ENCODE measurements at regions not wholly inside any gene's neighbourhood (a gene's known extent, or its start where the extent isn't known, plus 50 kb on each side); places are given as distances from the start of the nearest gene placed in this dataset.

DNA sequence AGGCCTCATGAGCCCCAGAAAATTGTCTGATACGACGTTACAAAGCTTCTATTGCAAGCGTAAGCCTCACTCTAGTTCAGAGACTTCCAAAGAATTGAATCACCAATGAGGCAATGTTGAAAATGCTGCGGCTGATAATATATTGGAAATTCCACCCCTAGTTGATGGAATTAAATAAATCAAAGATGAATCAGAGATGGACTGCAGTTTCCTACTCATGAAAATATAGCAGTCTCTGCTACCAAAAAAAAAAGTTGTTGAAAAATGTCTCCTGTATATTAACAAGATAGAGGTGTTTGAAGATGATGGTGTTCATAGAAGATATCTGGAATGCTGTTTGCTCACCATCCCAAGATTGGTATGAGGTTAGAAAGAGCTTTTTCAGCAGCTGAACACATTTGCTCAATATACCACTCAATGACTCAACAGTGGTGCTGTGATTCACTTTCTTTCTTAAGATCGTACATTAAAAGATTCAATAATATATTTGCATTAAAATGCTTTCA, 99.8 kb upstream of the ARHGAP28 start:
- no peak overlapping the region for H3K4me3 ChIP-seq (ENCODE audit: low read length)
- no peak for DNase-seq (ENCODE audit: low read depth, low spot score)

DNA sequence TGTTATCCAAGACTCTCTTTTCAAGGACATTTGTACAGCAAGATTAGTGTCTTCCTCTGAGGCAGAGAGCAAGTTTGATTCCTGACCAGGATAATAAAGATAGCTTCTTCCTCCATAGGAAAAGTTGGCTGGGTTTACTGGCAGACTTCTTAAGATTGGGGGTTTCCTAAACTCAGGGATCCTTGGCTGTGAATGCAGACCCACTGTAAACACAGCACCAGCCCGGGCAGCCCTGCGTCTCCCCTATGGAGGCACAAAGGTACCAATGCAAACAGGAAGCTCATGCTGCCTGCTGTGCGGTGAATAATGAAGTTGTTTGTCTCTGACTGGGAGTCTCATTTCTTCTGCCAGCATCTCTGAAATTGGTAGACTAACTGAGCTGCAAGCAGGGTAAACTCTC, 96.2 kb upstream of the ARHGAP28 start:
- H3K4me3 ChIP-seq (ENCODE audit: low read length), result no peak overlapping the region
- DNase-seq (ENCODE audit: low read depth, low spot score), result no peak

DNA sequence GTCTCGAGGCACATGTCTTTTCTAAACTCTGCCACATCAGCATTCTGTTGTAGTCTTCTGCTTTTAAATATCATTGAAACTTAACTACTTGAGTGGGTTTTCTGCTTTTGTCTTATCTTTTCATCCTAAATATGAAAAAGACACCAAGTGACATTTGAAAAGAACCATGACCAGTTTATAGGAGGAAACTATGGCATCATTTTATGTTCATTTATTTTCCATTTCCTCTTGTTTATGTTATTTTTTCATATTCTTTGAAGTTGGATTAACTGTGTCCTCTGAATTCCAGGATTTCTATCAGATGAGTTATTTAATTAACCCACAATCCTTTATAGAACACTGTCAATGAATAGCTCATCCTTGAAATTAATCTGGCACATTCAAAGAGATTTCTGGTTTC, 93.4 kb upstream of the ARHGAP28 start:
- no peak overlapping the region for H3K4me3 ChIP-seq (ENCODE audit: low read length)
- no peak for DNase-seq (ENCODE audit: low read depth, low spot score)

DNA sequence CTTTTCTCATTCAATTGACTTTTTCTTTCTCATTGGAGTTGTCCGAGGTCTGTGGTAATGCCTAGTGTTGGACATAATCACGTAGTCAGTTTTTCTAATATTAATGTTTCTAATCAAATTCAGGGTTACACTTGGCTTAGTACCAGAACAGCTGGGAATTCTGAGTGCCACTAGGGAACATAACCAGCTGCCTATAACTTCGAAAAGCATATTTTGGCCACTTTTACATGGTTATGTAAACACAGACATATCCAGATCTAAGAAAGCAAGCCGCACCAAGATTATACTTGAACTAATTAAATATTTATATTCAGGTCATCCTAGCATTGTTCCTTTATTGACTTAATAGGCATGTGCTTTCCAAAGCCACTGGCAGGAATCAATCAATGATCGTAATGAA, 91.1 kb upstream of the ARHGAP28 start:
- DNase-seq (ENCODE audit: low read depth, low spot score), result no peak
- H3K4me3 ChIP-seq (ENCODE audit: low read length), result no peak overlapping the region

DNA sequence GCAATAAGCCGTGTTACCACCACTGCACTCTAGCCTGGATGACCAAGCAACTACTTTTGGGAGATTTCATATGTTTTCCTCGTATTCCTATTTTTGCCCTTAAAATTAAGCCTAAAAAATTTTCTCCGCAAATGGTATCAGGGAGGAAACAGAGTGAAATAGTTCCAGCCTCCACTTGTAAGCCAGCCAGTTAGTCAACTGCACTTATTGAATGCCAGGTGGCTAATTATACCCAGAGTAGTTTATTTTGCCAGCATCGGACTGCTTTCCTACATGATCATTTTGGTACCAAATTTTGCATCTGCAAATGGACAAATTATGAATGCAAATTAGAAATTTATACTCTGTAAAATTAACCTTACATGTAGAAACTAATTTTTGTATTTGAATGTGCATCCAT, 90.2 kb upstream of the ARHGAP28 start:
- DNase-seq (ENCODE audit: low read depth, low spot score), result no peak
- no peak overlapping the region for H3K4me3 ChIP-seq (ENCODE audit: low read length)

DNA sequence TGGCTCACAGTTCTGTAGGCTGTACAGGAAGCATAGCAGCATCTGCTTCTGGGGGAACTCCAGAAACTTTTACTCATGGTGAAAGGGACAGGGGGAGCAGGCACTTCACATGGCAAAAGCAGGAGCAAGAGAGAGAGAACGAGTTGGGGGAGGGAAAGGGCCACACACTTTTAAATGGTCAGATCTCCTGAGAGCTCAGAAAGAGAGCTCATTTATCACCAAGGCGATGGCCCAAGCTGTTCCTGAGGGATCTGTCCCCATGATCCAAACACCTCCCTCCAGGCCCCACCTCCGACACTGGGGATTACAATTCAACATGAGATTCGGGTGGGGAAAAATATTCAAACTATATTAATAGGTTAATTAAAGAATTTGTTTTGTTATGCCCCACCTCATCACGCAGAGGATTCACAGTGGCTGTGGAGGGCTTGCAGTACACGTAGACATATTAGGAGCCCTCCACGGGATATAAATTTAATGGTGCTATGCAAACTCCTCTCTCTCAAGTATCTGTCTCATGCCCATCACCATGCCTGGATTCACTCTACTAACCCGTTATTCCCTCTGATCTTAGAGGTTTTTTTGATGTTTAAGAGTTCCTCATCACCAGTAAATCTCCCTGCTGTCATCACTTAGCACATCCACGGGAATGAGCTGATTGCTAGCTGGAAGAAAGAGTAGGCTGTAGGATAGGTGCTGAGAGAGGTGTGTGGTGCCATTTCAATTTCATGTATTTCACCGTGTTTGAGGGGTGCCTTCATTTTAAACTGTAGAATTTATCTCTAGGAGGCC, 84.5 kb upstream of the ARHGAP28 start:
- H3K4me3 ChIP-seq (ENCODE audit: low read length), result no peak overlapping the region
- no peak for DNase-seq (ENCODE audit: low read depth, low spot score)

DNA sequence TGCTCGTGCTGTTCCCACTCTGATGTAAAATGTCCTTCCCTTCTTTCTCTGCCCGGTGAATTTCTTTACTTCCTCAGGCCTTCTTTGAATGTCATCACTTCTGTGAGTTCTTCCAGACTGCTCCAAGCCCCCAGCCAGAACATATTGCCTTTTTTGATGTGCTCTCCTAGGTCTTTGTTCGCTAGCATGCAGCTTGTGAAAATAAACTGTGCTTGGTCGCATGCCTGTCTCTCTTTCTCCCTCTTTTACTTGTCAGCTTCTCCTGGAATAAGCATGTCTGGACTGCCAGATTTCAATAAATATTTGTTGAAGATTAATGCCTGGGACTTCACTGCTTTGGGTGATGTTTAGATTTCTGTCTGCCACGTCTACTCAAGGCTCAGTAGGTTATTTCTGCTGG, 82.7 kb upstream of the ARHGAP28 start:
- H3K4me3 ChIP-seq (ENCODE audit: low read length), result no peak overlapping the region
- no peak for DNase-seq (ENCODE audit: low read depth, low spot score)

DNA sequence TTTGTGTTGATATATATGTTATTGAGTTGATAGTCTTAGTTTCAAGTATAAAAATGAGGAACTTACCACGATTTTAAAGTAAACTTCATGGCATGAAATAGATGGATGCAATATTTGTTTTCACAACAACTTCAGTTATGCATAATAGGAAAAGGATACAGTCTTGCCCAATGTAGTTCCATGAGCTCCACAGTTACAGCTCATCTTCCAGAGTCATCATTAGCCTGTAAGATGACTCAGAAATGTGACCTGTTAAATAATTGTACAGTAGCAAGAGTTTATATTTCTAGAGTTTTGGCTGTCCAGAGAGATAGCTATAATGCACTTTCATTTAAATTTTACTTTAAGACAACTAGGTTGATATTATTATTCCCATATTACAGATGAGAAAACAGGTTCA, 80.9 kb upstream of the ARHGAP28 start:
- no peak overlapping the region for H3K4me3 ChIP-seq (ENCODE audit: low read length)
- no peak for DNase-seq (ENCODE audit: low read depth, low spot score)

DNA sequence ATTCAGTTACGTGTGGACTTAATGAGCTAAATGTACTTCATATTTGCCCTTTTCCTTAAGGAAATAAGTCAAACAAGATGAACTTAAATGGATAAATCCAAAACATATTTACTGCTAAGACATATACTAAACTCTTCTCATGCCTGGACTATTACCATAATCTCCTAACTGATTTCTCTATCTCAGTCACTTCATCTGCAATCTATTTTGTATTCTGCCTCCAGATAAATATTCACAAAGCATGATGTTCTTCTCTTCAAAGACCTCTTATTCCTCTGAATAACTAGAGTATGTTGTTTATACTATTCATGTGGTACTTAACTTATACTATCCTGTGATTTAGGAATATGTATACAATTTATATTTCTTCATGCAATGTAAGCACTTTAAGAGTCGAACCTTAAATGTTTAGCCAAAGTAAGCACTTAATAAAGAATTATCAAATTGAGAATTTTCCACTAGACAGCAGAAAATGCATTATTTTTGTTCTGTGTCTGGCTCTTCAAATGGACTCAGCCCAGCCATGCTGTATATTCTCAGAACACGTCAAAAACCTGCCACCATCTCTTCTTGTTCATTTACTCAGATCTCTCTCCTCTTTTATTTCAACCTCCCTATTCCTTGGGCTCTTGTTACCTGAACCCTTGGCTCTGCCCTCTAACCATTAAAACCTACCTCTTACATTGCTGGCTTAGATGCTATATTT, 79.9 kb upstream of the ARHGAP28 start:
- H3K4me3 ChIP-seq (ENCODE audit: low read length), result no peak overlapping the region
- no peak for DNase-seq (ENCODE audit: low read depth, low spot score)

DNA sequence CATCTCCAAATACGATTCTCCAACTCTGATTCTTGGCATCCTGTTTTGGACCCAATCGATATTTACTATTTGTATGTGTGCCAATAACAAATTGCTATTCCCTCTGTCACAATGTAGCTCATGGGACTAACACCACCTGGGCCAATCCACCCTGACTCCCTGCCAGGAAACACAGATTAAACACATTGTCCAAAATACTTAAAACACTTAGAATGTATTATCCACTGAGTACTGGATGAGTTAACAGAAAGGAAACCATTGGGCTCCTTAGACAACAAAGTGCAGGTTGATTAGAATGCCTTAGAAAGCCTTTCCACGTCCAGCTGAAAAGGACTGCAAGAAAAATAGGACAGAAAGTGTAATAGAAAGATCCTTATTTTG, 79.4 kb upstream of the ARHGAP28 start:
- DNase-seq (ENCODE audit: low read depth, low spot score), result no peak
- H3K4me3 ChIP-seq (ENCODE audit: low read length), result no peak overlapping the region

DNA sequence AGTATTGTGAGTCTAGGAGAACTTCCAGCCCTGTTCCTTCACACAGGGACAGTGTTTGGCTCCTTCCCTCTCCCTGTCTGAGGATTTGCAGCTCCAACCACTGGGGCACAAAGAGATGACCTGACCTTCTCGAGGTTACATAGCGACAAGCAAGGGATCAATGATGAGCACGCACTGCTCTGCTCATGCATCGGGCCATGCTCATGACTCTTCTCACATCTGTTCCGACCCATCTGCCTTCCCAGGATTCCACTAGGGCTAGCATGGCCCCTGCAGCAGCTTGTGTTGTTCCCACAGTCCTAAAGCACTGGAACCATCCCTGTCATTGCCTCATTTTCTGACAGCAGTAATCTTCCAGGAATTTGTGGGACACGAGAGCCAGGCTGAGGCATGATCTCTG, 78.8 kb upstream of the ARHGAP28 start:
- no peak for DNase-seq (ENCODE audit: low read depth, low spot score)
- H3K4me3 ChIP-seq (ENCODE audit: low read length), result no peak overlapping the region

DNA sequence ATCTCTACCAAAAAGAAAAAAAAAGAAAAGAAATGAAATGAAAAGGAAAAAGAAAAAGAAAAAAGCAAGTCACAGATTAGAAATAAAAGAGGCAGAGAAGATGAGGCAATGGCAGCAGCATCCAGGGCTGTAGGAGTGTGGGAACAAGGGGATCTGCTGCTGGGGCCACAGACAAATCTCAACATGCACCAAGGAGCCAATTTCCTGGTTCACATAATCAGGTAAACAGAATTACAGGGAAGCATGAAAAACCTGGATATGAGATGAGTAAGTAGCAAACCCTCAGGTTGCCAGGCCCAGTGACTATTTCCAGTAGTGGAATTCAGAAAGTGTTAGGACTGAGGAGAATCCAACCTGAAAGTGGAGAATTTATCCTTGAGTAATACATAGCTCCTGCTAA, 77.4 kb upstream of the ARHGAP28 start:
- no peak overlapping the region for H3K4me3 ChIP-seq (ENCODE audit: low read length)

DNA sequence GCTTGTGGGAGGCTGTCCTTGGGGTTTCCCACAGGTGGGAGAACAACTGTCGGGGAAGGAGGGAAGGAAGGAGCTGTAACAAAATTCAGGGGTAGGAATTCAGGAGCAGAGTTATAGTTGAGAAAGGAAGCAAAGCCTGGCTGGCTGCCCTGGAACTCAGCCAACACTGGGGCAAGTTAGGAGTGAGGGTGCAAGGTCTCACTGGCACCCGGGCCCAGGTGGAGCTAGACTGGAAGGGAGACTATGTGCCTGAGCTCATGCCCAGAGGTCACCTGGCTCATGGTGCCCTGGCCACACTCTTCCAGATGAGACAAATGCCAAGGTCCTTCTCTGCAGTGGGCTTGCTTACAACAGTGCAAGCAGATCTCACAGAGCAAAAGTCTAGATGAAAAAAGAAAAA, 75.6 kb upstream of the ARHGAP28 start:
- H3K4me3 ChIP-seq (ENCODE audit: low read length), result no peak overlapping the region
- no peak for DNase-seq (ENCODE audit: low read depth, low spot score)

More for the DNA sequence above, 77.4 kb upstream of the ARHGAP28 start:
- no peak for DNase-seq (ENCODE audit: low read depth, low spot score)

DNA sequence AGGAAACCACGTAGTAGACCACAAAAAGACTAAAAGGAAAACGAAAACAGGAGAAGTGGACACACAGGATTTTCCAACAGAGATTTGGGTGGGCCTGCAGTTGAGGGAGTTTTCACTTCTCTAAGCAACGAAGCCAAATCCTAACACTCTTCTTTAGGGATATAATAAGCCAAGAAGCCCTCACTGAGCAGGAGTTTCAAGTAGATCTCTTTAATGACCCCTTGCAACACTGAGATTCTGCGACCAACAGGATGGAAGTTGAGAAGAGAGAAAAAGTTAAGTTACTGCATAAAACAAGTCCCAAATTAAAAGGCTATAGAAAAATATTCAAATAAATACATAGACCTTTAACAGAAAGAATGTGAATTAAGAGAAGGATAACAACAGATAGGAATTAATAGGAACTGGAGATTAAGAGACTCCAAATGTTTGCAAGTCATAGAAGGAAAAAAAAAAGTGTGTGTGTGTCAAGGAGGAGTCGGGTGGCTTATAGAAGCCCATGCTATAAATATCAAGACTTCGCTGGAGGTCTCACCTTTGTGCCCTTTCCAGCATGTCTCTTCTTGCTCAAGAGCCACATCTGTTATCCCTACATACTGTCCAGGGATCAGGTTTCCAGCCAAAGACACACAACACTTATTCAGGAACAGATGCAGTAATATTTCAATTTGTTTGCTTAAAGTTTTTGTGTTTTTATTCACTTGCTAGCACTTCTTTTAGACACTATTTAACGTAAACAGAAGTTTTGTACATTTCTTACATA, 69.4 kb upstream of the ARHGAP28 start:
- no peak for DNase-seq (ENCODE audit: low read depth, low spot score)
- H3K4me3 ChIP-seq (ENCODE audit: low read length), result no peak overlapping the region

DNA sequence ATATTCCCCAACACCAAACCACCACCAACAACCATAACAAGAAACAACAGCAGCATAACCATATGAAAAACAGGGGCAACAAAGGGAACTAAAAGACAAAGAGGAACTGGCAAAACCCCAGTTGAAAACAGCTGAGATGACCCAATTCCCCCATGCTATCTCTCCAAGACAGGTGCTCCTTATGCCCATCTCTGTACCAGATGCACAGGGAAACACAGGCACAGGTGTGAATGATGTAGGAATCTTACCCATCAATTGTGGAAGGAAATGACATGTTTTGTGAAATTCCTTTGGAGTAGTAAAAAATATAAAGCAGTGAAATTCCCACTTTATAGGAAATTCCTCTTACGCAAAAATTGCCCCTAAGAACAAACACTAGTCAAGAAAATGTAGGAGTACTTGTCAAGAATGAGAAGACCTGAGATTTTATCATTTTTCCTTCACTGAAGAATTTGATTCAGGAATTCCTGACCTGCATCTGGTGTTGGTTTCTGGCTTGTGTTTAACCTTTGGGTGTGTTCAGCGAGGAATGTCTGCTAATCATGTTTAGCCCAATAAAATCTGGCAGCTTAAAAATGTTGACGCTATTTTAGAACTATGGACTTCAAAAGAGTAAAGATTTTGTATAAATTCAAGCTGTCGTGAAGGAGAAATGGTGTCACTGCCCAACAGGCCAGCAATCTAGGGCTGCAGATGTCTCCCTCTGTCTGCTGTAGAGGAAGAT, 67.7 kb upstream of the ARHGAP28 start:
- DNase-seq (ENCODE audit: low read depth, low spot score), result no peak
- no peak overlapping the region for H3K4me3 ChIP-seq (ENCODE audit: low read length)

DNA sequence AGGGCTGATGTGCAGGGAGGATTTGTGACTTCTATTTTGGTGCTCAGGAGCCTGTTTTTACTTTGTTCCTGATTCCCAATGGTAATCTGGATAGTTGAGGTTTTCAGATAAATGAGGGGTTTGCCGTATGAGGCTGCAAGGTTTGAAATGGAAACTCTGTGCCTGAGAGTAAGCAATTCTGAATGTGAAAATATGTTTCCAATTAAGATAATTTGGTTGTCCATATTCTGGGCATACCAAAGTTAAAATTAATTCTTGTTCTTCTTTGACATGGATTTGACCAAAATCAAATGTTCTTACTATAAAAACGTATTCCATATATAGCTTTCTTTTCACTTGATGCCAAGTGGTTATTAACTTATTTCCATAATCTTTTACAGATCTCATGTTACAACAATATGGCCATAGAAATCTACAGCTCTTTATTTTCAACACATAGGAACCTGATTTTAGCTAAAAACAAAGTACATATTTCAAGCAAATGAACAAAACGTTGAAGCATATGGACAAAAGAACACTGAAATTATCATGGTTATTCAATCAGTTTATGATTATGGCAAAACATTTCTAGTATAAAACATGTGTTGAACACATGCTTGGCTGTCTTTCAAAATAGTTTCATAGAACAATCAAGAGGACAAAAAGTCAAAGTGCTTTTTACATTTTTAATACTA, 63.4 kb upstream of the ARHGAP28 start:
- DNase-seq (ENCODE audit: low read depth, low spot score), result no peak
- no peak overlapping the region for H3K4me3 ChIP-seq (ENCODE audit: low read length)

DNA sequence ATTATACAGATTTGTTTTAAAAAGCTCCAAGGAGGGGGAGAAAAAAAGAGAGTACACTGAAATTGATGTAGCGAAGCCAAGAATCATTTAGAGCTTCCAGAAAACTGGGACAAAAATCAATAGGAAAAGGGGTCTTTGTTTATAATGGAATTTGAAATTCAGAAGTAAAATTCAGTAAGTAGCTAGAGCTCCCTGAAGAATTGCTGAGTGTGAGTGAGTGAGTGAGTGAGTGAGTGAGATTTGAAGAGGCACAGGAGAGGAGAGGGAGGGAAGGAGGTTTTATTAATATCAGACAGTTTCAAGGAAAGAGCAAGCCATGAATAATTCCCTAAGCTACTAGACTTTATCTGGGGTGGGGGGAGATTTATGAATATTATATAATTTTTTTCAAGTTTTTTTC, 60.7 kb upstream of the ARHGAP28 start:
- no peak overlapping the region for H3K4me3 ChIP-seq (ENCODE audit: low read length)
- DNase-seq (ENCODE audit: low read depth, low spot score), result no peak

DNA sequence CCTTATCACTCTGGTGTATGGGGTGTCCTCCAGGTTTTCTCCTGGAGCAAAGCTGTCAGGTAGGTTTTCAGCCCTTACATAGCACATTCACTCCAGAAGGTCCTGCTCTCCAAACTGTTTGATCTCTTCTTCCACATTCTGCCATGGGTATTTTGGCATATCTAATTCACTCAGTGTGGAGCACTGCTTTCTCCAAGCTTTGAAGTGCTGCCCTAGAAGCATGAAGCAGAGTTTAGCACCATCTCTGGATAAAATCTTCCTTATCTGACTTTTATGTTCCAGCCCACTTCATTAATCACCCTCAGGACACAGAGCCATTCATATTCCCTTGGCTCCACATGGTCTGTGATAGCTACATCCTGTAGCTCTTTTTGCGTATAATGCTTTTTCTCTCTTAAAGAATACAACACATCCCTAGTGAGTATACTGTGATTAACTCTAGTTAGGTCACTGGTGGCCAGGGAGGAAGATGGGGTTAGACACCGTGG, 56.7 kb upstream of the ARHGAP28 start:
- no peak overlapping the region for H3K4me3 ChIP-seq (ENCODE audit: low read length)
- no peak for DNase-seq (ENCODE audit: low read depth, low spot score)

DNA sequence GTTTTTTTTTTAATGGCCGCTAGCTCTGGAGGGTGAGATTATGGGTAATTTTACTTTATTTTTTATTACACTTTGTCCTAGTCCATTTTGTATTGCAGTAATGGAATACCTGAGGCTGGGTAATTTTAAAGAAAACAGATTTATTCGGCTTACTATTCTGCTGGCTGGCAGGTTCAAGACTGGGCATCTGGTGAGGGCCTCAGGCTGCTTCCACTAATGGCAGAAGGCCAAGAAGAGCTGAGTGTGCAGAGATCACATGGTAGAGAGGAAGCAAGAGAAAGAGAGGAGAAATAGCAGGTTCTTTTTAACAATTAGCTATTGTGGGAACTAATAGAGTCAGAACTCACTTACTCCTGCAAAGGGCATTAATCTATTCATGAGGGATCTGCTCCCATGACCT, 52.4 kb upstream of the ARHGAP28 start:
- DNase-seq (ENCODE audit: low read depth, low spot score), result no peak
- no peak overlapping the region for H3K4me3 ChIP-seq (ENCODE audit: low read length)
